HUDEP-2 (cell line): ENCODE measurements at regions not wholly inside any gene's neighbourhood (a gene's known extent, or its start where the extent isn't known, plus 50 kb on each side); places are given as distances from the start of the nearest gene placed in this dataset.

ENCODE experiments used
- DNase-seq, 76 experiments: peaks; one replicate each; lab custom pipeline; 2025; ENCODE audit not compliant: unreplicated experiment in 76 of 76; lab: John Stamatoyannopoulos, UW

DNA sequence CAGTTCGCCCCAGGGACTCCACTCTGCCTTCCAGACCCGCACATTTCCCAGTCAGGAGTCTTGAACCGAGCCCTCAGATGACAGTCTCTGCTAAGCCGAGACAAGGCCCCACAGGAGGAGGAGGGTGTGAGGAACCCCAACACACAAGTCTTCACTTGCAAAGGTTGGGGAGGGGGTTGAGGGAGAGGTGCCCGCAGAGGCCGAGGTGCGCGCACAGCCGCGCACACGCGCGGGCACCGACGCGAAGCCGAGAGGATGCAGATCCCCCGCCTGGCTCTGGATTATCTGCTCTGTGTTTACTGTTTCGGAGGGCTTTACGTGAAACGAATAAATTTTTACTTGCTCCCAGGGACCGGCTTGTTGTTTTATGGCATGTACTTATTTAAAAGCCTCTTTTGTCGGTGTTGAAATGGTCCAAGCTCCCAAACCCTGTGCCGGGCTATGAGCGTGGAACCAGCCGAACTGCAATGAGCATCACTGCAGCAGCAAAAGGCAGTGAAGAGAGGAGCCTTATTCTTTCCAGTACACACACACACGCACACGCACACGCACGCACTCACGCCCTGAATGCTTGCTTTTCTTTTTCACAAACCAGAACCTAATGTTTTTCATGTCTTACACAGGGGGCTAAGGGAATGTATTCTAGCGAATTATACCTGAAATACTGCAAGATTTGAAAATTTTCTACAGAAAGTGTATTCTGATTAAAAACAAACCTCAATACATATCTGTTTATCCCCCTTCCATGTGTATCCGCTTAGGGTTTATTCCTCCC, 297.7 kb downstream of the PARP8 start:
- DNase-seq = no peak

DNA sequence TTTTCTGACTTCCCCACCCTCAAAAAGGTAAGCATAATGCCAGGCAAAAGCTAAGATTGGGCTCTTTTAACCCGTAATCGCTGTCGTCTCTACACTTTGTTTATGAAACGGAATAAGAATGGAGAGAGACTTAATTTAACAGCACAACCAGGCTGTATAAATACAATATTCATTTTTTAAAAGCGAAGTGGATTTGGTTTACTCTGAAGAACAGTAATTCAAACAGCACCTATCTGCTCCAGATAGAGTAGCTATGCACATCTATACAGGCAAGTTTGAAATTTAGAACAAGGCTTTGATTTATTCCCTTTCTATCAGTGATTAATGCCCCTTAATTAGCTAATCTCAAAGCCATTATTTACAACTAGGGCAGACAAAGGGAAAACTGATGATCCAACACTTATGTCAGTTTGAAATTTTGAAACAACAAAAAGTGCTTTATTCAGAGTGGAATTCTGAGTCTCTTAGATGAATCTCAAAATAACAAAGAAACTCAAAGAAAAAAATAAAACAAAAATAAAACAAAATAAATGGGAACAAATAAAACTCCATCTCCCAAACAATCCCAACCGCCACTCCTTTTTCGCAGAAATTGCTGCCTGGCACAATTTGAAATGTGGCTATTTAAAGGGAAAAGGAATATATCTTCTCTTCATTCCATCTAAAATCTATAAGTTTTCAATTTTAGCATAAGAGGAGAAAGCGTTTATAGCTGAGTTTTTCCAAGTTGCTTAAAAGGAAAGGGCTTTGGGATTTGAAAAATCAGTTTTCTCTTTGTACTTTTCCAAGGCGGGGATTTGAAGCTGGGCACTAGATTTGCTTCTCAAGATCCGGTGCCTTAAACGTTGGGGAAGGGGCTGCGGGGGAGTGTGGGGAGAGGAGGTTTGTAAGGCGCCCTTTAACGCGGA, 298.6 kb downstream of the PARP8 start:
- no peak for DNase-seq

DNA sequence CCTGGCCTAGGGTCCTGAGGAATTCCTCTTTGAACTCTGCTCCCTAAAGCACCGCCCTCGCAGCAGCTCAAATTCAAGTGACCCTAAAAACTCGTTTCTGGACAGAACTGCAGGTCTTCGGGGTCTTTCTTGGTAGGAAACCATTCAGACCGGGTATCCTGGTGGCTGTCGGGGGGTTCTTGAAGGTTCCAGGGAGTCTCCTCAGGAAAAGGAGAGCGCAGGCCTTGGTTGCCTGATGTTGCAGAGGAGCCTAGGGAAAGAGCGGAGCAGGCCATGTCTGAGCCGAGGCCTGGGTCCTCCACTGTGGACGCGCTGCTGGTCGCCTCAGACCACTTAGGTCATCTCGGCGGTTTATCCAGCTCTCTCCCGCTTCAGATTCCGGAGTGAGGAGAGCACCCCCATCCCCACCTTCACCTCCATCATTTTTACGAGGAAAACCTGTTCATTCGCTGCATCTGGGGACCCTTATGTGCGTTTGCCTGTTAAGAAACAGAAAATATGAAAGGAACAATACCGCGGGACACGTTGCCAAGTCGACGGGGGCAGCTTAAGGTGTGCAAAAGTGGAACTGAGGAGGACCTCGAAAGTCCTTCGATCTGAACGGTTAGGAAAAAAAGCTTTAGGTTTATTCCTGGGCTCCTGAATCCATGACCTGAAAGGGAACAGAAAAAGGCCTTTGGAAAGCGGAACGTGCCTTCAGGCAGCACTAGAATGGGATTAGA, 299.4 kb downstream of the PARP8 start:
- DNase-seq = no peak

DNA sequence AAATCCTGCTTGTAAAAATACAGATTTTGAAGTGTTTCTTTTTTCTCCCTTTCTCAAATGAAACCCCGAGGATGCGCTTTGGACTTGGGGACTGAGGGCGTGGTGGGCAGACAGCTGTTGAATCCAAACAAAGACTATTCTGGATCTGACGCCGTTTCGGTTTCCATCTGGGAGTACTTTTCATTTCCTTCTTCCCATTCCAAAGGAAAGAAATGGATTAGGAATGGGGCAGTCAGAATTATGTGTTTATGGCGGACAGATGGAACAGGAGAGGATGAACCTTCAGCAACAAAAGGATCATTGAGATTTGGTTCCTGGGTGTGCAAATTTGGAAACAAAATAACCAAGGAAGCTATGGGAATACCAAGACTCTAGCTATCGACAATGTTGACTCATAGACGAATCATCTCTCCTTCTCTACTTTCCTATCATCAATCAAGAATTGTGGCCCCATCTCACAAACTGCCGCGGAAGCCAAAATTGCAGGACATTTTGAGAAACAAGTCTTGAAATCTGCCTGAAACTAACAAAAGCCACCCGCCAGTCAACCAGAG, 300.6 kb downstream of the PARP8 start:
- no peak for DNase-seq

DNA sequence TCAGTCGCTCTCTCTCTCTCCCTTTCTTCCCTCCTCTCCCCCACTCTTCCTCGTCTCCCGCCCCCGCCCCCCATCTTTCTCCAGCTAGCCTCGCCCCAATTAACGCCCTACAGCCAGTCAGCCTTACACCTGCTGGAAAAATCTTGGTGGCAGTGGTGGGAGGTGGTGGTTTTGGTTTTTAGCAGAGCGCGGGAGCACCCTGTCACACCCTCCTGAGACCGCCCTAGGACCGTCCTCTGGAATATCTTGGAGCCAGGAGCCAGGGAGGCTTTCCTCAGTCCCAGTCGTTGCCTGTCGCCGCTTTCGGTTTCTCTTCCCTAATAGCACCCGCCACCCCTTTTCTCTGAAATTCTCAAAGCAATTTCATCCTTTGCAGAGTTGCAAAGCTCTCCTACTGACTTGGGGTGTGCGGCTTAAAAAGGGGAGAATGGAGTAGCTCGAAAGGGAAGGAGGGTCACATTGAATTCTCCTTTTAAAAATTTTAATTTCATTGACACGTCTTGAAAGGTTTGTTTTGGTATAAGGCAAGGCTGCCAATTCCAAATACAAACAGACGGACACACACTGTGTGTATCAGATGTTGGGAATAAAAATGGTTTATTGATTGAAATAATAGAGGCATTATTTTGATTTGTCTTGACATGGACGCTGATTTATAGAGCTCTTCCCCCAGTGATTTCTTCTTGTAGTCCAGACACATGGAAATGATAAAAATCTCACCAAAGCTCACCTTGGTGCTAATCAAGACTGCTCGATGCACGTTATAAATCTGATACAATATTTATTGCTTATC, 301.3 kb downstream of the PARP8 start:
- DNase-seq = no peak

DNA sequence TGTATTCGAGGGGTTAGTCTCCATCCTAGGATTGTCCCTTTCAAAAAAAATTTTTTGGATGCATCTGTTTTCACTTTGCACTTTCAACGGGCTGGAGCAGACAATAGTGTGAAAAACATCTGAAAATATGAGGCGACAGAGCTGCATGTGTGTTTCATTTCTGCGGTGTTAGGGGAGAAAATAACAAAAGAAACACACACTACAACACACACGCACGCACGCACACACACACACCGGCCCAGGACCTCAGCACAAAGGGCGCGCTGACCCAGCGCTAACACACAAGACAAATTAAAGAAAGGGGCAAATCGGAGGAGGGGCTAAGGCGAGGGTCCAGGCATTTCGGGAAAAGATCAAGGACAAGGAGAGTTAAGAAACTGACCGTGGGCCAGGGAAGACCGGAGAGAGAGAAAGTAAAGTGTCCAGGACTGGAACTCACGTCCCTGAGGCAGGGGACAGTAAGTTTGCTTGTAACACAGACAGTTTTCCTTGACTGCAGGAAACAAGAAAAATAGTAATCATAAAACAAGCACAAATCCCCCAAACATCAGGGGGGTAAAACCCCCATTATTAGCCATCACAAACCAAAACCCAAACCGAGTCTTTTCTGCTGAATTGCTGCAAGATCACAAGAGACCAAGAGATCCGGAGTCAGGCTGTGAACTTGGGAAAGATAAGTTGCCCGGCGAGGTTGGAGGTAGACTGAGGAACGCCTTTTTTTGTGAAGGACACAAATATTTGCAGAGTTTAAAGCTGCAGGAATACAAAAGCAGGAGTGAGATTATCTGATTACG, 302.1 kb downstream of the PARP8 start:
- no peak for DNase-seq

DNA sequence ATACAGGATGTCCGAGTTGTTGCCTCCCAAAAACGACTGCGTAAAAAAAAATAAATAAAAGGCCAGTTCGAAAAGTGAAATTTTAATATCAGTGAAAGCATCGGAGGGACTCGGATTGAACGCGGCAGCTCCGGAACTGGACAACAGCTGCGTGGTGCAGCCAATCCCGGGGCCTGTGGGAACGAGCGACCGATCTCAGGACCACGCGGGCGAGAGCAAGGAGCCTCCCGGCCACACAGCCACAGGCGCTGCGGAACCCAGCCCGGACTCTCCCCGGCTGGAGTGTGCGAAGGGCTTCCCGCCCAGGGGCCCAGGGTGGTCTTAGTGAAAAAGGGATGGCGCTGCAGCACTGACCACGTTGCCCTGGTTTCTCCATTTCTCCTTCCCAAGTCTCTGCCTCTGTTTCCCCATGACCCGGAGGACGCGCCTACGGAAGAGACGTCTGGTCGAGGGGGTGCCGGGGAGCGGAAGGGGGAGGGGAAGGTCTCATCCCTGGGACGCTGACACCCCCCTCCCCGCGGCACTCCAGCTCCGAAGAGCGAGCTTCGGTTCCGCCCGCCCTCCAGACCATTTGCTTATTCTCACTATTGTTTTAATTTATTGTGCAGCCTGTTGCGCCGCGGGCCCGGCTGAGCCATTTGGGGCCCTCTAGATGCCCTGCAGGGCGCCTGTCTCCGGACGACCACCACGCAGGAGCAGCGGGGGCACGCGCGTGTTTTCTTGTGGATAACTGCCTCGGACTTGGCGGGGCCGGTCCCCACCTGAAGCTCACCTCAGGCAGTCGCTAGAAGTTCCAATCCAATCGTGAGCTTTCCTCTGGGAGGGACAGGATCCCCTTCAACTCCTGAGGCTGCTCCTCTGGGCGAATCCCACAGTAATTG, 303.0 kb downstream of the PARP8 start:
- DNase-seq = no peak

DNA sequence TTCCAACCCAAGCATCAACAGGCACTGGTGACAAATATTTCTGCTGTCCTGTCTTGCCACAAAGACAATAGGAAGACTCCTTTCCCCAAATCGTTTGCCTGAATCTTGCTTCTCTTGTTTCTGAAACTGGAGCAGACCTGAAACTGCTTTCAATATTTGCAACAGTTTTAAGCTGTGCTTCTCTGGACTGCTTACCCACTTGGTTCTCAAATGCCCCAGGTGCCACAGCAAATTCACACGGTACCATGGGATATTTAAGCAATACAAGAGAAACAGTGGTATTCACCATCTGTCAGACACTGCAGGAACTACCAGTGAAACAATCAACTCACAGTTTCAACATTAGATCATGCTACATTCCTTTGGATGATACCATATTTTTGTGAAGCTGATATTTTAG, 309.4 kb downstream of the PARP8 start:
- no peak for DNase-seq

DNA sequence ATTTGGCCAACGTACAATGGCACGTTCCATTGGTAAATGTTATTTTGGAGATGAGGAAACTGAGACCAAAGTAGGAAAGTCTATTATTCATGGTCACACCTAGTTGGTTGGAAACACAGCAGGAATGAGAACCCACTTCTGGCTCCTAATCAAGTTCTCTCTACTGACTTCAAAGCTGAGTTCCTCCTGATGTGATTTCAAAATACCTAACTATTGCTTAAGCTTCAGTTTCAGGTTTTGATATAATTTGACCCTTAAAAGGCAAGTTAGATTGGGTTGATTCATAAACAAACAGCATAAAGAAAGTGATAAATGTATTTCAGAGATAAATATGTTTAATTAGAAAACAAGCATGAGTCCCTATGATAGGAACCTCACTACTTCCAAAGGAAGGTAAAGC, 312.5 kb downstream of the PARP8 start:
- no peak for DNase-seq

DNA sequence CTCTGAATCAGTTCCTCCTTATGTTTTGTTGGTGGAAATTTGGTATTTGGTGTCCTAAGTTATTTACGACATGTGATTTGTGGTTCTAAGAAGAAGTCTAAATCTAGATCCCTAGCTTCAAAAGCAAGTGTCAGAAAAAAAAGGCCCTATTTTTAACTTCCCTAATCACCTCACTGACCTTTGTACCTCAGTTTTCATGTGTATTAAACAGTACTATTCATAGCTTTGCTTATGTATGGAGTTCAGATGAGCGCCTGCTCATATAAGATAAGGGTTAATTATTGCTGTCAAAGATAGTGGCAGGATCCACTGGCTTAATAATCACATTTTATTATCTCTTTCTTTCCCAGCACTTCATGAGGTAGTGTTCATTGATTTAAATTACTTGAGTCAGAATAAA, 318.2 kb downstream of the PARP8 start:
- DNase-seq = no peak

DNA sequence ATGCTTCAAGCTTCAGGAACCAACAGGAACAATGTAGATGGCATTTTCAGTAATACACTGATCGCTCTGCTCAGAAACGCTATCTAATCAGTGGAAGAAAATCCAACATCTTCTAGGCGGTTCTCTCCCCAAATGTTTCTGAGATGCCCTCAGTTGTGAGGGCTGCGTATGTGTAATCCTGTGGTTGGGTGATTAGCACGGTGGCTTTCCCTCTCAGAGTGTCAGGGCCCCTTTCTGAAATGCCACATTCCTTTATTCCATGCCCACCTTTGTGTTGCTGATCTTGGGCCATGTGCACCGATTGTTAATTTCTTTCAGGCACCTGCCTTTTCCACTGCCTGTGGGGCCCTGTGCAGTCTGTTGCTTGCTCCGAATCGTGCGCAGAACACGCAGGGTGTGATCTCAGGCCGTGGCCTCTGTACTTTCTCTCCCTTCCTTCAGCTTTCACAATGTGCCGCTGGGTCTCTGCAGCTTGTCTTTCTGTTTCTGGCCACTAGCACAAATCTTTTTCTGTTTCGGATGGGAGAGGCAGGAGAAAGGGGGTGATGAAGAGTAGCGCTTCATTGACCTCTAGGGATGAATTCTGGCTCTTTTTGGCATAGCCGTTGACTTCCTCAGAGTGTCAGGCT, 324.0 kb downstream of the PARP8 start:
- no peak for DNase-seq

DNA sequence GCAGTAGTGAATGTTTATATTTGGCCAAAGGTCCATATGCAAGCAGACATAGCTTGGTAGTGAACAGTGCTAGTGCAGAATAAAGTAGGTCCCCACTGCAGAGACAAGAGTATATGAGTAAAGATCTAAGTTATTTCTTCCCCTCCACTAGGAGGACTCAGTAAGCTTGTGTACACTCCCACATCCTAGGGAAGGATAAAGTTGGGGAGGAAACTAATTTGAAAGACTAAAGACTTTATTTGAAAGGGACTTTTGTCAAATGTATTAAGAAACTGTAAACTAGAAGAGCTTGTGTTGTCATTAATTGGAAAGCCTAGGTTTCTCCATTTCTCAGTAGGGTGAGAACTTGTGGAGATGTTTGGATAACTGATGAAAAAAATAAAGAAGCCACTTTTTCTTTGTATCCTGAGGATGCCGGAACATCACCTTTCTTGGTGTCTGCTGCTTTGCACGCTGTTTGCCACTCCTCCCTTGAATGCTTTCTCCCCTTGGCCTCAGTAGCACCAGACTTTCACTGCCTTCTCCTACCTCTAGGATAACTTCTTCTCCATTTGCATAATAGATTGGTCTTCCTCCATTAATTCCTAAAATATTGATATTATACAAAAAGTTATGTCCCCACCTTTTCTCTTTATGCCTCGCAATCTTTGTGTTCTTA, 329.0 kb downstream of the PARP8 start:
- DNase-seq = no peak

DNA sequence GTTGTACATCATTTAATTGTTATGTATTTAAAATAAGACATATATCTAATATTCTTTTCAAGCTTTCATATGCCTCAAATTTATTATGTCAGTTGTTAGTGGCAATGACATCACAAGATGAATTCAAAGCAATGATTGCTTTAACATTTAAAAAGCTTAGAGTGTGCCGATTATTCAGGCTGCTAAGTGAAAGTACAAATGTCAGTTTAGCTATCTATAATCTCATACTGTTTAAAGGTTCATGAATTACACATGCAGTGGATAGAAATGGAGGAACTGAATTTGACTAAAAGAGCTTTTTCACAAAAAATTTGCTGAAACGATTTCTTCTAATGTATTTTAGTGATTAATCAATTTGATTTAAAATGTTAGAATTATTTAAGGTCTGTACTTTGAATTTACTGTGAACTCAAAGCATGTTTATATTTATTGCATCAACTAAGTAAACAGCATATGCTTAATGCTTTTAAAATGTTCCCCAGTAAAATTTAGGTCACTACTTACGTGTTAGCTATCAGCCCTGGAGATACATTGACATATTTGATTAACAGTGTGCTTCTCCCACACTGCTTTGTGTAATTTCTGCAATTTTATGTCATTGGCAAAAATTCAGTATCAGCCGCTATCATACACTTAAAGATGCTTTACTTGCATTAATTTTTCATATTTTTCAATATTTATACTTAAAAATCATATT, 334.9 kb downstream of the PARP8 start:
- no peak for DNase-seq

DNA sequence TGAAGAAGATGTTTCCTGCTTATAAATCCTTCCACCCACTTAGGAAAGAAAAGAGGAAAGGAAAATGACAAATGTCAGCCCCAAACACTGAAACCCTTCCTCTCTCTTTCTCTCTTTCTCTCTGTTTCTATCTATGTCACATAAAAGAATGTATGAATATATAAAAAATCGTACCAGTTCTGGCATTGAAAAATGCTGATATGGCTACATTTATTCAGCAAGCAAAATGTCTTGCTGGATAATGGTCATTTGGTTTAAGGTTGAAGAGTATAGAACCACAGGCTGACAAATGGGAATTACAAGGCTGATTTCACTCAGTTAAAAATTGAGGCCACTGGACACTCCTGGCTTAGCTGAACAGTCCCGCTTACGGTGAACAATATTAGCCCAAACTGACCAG, 335.9 kb downstream of the PARP8 start:
- no peak for DNase-seq

DNA sequence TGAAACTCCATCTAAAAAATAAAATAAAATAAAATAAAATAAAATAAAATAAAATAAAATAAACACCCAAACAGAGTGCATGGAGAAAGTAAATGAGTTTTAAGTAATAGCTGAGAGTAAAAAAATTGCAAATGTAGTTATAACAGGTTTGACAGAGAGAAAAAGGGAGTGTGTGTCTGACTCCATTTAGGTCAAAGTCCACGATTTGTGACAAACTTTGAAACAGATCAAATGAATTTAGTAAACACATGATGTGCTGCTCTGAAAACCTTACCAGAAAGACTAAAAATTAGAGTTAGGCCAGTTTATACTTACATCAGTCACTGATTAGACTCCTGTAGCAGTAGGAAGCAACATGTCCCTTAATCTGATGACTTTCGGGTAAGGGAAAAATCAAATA, 346.6 kb downstream of the PARP8 start:
- no peak for DNase-seq

DNA sequence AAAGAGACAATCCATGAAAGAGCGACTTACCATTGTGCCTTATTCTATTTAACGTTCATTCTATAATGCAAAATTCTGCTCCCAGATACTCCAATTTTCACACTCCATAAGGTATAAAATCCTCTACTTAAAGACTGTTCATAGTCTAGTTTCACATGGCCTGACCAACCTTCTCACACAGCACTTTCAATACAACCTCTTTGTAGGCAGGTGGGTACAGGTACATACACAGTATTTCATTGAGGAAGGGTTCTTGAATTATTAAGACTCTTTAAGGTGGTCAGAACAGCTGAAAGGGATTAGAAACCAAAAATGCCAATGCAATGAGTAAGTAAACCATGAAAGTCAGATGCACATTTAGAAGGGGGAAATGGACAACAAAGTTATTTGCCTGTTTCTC, 352.0 kb downstream of the PARP8 start:
- DNase-seq = no peak

DNA sequence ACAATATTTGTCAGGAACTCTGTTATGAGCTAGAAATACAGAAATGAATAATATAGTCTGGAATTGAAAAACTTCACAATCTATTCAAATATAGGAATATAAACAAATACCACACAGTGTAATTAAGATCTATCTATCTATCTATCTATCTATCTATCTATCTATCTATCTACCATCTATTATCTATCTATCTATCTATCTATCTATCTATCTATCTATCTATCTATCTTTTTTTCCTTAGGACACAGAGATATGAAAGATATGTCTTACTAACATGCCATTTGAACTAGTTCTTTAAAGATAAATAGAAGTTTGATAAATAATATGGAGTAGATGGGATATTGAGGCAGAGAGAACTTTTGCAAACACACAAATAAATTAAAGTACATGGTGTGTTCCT, 357.8 kb downstream of the PARP8 start:
- DNase-seq = no peak
